Right ventricle myocardium inferior (tissue), 1 donor: ENCODE measurements at regions not wholly inside any gene's neighbourhood (a gene's known extent, or its start where the extent isn't known, plus 50 kb on each side); places are given as distances from the start of the nearest gene placed in this dataset.

Source experiments
- ATAC-seq: fragments of 200-7000 bp; cut with Tn5 transposase; one replicate; pipeline ENCODE4 v1.9.1; 2020; ENCODE audit warnings: mild to moderate bottlenecking, moderate library complexity
- DNase-seq: peaks from one replicate; pipeline ENCODE4 v3.0.0; 2021; ENCODE audit errors: missing footprints
- intact Hi-C: fragments of 100-400 bp; cut with DNase I; formaldehyde crosslinking; loops from one replicate; pipeline ENCODE4 v1.11.0; 2022
- donor health status: DM: no; HTN: yes; CAD: no; lungs with severe emphysema.

DNA sequence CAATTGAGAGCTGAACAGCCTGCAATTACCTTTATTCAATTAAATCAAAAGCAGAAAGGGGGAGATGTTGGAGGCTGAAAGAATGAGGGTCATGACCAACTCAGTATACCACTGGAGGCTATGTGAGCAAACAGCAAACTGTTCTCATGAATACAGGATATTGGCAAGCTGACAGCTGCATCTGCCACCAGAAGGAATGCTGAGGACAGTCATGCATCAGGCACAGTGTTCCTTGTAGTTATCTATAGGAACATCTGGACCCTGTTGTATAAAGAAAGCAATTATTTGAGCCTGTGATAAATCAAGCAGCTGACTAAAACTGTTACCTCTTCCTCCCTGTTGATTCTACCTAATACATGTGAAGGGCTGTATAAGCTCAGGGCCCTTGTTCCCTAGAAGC is 2064.6 kb downstream of the TP53TG3F start:
- intact Hi-C loops: no loop called here
- no peak for ATAC-seq

DNA sequence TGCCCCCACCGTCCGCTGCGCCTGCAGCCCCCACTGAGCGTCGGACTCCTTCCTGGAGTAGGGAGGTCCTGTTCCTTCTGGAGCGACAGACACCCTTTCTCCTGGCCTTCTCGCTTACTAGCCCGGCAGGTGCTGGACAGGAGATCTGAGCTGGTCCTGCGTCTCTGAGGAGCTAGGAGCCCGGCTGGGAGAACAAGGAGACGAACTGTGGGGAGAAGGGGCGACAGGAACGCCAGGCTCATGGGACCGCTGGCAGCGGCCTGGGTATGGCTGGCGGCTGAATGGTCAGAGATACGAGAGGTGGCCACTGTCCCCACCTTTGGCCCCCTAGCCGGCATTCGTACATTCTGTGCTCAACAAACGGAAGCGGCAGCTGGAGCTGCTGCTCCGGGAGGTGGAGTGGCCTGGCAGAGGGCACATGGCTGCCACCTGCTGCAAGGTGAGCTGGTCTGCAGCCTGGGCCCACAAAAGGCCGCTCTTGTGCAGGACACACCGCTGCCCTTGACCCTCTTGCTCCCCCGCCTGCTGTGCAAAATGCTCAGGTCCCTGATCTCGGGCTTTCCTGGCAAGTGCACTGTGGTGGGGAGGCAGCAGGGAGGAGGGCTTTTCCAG is 2066.7 kb downstream of the TP53TG3F start:
- DNase-seq (no peak), ATAC-seq (no peak)
- intact Hi-C loops: no loop called here

More for the DNA sequence above, 2064.6 kb downstream of the TP53TG3F start:
- no peak for DNase-seq

DNA sequence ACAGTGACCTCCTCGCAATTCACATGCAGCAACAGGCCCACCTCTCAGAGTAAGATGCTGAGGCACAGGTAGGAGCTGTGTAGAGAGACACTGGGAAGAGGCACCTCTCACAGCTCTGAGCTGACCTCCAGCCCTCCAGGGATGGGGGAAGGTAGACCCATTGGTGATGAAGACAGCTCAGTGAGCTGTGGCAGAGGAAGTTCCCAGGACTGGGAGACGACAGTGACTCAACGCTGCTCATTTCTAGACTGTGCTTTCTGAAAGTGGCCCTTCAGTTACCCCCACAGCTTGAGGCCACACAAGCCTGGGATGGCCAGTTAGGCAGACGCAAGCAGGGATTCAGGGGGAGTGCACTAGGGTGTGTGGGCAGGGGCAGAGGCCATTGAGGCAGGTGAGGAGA is 2073.2 kb downstream of the TP53TG3F start:
- intact Hi-C loops: no loop called here
- no peak for ATAC-seq
- DNase-seq: no peak

DNA sequence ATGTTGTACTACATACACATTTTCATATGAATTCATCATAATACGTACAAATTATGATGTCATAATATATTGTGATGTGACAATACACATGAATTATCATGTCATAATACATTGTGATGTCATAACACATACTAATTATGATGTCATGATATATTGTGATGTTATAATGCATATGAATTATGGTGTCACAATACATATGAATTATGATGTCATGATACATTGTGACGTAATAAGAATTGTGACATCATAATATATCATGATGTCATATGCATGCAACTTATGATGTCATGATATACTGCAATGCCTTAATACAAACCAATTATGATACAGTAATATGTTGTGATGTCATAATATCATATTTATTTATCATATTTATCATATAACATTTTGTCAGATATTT is 2074.3 kb downstream of the TP53TG3F start:
- DNase-seq (no peak), ATAC-seq (no peak)
- intact Hi-C loops: no loop called here

DNA sequence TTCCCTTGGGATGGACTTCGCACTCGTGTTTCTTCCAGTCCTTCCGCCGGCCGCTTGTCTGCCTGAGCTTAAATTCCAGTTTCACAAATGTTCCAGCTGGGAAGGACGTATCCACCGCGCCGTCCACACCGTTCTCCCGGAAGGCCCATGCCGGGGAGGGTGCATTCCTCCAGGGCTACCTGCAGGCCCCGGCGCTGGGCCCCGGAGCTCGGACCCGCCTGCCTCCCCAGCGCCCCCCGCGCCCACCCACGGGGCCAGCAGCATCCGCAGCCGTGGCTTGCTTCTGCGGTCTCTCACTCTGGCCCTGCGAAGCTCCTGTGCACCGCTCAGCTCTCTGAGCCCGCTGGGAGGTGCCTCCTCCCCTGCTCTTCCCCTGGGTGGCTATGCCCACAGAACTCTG is 2084.1 kb downstream of the TP53TG3F start:
- intact Hi-C loops: loop anchor here (5.0 kb wide), 1 partner anchor 36 kb away; no protein-coding TSS in a partner anchor
- no peak for ATAC-seq

DNA sequence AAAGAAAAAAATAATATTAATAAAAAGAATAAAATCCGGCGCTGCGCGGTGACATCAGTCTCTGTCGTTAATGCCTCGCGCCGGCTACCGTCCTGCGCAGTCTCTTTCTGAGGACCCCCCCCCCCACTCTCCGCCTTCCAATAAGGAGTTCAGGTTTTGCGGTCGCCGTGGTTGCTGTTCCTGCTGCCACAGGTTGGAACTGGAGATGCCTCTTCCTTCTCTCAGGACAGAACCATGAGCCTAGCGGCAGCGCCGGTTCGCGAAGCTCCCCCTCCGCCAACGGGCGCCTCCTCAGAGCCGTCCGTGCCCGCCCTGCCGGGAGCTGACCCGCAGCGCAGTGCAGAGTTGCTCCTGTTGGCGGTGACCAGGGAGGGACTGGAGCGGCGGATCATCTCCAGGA is 2093.4 kb downstream of the TP53TG3F start:
- ATAC-seq: no peak
- DNase-seq: no peak
- intact Hi-C loops: no loop called here

More for the DNA sequence above, 2084.1 kb downstream of the TP53TG3F start:
- no peak for DNase-seq

DNA sequence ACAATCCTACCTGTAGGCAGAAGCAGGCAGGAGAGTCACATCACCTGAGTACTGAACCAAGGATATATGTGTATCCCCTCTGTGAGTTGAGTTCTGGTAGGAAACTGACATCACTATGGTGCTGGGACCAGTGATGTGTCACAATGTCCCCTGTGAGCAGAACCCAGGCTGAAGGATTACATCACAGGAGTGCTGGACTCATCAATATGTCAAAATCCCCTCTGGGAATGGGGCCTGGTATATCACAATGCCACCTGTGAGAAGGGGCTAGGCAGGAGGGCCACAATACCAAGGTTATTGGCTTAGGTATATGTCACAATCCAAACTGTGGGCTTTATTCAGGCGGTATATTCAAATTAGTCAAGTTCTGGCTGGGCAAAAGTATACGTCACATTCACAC is 2098.3 kb downstream of the TP53TG3F start:
- DNase-seq (no peak), ATAC-seq (no peak)
- intact Hi-C loops: no loop called here

DNA sequence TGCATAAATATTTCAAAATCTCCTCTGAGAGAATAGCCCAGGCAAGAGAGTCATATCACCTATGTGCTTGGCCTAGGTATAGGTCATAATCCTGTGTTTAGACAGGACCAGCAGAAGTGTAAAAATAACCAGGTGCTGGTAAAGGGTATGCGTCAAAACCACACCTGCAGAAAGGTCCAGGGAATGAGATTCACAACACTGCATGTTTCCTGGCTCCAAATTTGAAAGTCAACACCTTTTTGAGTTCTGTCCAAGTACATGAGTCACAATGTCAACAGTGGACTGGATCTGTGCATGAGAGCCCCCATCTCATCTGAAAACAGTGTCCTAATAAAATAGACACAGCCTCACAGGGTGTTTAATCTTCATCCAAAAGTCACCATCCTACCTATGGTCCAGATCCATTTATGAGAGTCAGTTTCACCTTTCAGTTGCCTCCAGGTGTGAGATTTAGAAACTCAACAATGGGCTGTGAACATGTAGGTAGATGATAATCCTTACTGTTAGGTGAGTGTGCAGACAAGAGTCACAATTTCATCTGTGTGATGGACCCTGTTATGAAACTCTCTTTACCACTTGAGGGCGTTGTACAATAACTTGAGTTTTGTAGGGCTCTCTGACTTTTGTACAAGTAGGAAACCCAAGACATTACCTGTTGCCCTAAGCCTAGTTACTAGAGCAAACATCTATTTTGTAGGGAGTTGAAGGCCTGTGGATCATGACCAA is 2100.7 kb downstream of the TP53TG3F start:
- no peak for DNase-seq
- intact Hi-C loops: no loop called here
- no peak for ATAC-seq

DNA sequence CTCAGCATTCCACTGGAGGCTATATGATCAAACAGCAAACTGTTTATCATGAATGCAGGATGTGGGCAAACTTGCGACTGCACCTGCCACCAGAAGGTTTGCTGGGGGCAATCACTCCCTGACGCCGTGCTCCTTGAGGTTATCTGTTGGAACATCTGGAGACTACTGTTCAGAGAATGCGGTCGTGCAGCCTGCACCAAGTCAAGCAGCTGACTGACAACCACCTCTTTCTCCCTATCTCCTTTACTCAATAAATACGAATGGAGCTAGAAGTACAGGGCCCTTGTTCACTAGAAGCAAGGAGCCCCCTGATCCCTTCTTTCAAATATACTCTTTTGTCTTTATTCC is 2101.2 kb downstream of the TP53TG3F start:
- ATAC-seq: no peak
- intact Hi-C loops: no loop called here
- no peak for DNase-seq

DNA sequence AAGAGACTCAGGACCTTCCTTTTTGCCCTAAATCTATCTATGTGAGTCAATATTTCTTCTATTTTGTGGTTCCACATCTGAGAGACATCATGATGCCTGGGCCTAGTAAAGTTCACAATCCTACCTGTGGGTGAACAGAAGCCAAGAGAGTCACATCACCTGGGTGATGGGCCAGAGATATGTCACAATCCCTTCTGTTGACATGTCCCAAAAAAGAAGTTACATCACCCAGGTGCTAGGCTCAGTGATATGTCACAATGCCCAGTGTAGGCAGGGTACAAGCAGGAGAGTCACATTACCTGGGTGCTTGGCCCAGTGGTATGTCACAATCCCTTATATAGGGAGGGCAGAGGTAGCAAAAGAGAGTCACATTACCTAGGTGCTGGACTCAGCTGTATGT is 2101.9 kb downstream of the TP53TG3F start:
- no peak for ATAC-seq

DNA sequence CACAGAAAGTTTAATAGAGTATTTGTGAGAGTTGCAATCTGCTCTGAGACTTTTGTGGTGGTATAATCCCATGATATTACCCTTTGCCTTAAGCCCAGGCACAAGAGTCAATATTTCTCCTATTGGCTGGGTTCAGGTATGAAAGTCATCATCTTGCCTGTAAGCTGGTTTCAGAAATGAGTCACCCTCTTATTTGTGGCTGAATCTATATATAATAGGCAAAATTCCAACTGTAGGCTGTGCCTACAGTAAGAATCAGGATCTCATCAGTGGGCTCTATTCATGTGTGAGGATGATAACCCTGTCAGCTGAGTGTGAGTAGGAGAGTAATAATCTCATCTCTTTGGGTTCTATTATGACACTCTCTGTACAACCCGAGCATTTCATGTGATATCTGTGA is 2103.1 kb downstream of the TP53TG3F start:
- DNase-seq (no peak), ATAC-seq (no peak)
- intact Hi-C loops: no loop called here

More for the DNA sequence above, 2101.9 kb downstream of the TP53TG3F start:
- DNase-seq: no peak
- intact Hi-C loops: no loop called here

DNA sequence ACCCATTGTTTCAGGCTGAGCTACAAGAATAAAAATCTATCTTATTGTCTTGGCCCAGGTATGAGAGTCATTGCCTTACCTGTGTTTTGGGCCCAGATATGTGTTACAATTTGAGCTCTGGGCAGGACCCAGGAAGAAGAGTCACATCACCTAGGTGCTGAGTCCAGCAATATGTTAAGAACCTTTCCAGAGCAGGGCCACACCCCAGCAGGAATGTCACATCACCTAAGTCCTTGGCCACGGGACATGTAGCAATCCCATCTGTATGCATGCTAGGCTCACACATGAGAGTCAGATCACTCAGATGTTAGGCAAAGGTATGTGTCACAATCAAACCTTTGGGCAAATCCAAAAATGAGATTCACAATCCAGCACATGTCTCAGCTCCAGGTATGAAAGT is 2103.5 kb downstream of the TP53TG3F start:
- ATAC-seq: no peak
- intact Hi-C loops: no loop called here
- no peak for DNase-seq

DNA sequence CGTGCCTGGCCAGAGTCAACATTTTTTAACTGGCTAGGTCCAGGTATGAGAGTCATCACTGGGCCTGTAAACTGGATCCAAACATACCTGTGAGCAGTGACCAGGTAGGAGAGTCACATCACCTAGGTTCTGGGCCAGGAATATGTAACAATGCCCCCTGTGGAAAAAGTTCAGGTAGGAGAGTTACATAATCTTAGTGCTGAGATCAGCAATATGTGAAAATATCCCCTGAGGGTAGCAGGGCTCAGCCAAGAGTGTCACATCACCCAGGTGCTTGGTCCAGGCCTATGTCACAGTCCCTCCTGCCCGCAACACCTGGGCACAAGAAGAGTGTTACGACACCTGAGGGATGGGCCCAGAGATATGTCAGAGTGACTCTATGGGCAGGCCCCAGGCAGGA is 2104.7 kb downstream of the TP53TG3F start:
- ATAC-seq (no peak), DNase-seq (no peak)
- intact Hi-C loops: no loop called here

DNA sequence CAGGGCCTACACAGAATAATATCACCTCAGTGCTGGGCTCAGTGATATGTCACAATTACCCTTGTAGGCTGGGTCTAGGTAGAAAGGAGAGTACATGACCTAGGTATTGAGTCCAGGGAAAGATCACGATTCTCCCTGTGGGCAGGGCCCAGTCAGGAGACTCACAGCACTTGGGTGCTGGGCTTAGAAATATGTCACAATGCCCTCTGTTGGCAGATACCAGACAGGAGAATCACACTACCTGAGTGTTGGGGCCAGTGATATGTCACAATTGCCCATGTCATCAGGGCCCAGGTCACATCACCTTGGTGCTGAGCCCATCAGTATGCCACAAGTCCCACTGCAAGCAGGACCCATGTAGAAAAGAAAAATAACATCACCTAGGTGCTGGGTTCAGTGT is 2105.5 kb downstream of the TP53TG3F start:
- ATAC-seq (no peak), DNase-seq (no peak)
- intact Hi-C loops: no loop called here

DNA sequence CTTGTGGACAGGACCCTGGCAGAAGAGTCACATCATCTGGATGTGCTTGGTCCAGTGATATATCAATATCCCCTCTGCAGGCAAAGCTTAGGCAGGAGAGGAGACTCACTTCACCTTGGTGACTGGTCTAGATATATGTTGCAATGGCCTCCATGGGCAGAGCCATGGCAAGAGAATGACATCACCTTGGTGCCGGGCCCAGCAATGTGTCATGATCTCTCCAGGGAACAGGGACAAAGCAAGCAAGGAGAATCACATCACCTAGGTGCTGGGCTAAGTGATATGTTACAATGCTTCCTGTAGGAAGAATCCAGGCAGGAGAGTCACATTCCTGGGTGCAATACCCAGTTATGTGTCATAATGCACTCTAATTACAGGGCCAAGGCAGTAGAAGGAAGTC is 2106.2 kb downstream of the TP53TG3F start:
- ATAC-seq (no peak), DNase-seq (no peak)
- intact Hi-C loops: no loop called here

DNA sequence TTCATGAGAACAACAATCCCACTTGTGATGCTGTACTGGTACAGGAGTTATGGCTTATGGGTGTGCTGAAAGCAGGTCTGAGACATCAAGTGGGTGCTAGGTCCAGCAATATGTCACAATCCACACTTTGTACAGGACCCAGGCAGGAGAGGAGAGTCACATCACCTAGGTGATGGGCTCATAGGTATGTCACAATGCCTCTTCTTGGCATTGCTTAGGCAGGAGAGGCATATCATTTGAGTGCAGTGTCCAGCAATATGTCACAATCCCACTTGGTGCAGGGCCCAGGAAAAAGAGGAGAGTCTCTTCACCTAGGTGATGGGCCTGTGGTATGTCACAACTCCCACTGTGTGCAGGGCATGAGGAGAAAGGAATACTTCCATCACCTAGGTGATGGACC is 2110.0 kb downstream of the TP53TG3F start:
- intact Hi-C loops: no loop called here
- no peak for ATAC-seq
- DNase-seq: no peak

DNA sequence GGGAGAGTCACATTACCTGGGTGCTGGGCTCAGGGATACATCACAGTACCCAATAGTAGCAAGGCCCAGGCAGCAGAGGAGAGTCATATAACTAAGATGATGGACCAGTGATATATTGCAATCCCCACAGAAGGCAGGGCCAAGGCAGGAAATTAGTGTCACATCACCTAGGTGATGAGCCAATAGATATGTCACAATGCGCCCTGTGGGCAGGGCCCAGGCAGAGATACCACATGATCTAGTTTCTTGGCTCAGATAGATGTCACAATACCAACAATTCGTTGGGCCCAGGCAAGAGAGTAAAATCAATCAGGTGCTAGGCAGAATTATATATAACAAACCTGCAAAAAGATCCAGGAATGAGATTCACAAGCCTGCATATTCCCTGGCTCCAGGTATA is 2111.5 kb downstream of the TP53TG3F start:
- ATAC-seq: no peak
- intact Hi-C loops: no loop called here

DNA sequence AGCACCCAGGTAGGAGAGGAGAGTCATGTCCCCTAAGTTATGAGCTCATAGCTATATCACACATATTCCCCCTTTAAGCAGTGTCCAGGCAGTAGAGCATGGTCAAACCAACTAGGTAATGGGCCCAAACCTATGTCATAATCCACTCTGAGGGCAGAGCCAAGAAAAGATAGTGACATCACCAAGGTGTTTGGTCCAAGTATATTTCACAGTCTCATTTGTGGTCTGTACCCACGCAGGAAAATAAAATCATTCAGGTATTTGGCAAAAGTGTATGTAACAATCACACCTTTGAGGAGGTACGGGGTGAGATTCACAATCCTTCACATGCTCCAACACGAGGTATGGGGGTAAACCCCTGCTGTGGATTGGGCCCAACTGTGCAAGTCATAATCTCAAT is 2112.8 kb downstream of the TP53TG3F start:
- intact Hi-C loops: no loop called here
- ATAC-seq: no peak
- no peak for DNase-seq

More for the DNA sequence above, 2111.5 kb downstream of the TP53TG3F start:
- no peak for DNase-seq

DNA sequence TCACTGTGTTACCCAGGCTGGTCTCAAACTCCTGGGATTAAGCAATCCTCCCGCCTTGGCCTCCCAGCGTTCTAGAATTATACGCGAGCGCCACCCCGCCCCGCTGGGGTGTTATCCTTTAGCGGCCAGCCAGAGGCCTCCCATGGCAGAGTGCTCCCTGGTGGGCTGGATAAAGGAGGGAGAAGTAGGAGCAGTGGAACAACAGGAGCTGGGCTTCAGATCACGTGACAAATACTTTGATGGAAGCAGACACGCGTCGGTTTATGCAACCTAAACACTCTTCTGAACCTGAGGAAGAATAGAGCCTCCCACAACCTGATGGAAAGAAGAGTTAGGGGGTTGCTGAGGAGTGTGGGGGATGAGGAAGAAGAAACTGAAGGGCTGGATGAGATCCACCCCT is 2114.0 kb downstream of the TP53TG3F start:
- ATAC-seq (no peak), DNase-seq (no peak)
- intact Hi-C loops: no loop called here

DNA sequence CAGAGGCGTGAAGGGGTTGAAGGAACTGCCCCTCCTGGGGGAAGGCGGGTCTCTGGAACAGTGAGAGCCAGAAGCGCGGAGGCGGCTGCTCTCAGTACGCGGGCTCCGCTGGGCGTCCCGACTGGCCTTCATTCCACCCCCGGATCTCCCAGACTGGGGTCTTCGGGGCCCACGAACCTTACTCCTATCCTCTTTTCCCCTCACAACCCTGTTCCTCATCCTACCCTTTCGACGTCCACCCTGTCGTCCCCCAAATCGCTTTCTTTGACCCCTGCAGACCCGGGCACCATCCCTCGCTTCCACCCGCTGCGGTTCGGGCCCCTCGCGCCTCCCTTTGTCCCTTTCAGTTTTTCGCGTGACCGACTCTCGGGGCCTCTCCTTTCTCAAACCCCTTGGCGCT is 2114.6 kb downstream of the TP53TG3F start:
- intact Hi-C loops: no loop called here
- ATAC-seq: no peak

More for the DNA sequence above, 2114.6 kb downstream of the TP53TG3F start:
- DNase-seq: no peak
